Fibroblast of mammary gland (primary cell): ENCODE measurements at regions not wholly inside any gene's neighbourhood (a gene's known extent, or its start where the extent isn't known, plus 50 kb on each side); places are given as distances from the start of the nearest gene placed in this dataset.

ENCODE experiments used
- DNase-seq: peaks from one replicate; pipeline ENCODE4 v3.0.0-alpha.2; 2010; ENCODE audit warnings: low read depth
- H3K4me3 ChIP-seq: 2 replicates; pipeline ENCODE4 v1.5.1; 2011; ENCODE audit warnings: low read depth, mild to moderate bottlenecking, low read length, moderate library complexity; ENCODE audit not compliant: control insufficient read depth
- TF ChIP-seq, protein P1 (sequence below): conservative IDR thresholded peaks from 2 replicates; pipeline ENCODE4 v1.5.1; 2011; ENCODE audit warnings: low read depth, low read length, inconsistent platforms; ENCODE audit not compliant: control insufficient read depth, insufficient read depth

- no peak overlapping the region for H3K4me3 ChIP-seq
- TF ChIP-seq, protein P1, sequence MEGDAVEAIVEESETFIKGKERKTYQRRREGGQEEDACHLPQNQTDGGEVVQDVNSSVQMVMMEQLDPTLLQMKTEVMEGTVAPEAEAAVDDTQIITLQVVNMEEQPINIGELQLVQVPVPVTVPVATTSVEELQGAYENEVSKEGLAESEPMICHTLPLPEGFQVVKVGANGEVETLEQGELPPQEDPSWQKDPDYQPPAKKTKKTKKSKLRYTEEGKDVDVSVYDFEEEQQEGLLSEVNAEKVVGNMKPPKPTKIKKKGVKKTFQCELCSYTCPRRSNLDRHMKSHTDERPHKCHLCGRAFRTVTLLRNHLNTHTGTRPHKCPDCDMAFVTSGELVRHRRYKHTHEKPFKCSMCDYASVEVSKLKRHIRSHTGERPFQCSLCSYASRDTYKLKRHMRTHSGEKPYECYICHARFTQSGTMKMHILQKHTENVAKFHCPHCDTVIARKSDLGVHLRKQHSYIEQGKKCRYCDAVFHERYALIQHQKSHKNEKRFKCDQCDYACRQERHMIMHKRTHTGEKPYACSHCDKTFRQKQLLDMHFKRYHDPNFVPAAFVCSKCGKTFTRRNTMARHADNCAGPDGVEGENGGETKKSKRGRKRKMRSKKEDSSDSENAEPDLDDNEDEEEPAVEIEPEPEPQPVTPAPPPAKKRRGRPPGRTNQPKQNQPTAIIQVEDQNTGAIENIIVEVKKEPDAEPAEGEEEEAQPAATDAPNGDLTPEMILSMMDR, result no peak
- DNase-seq, result no peak
These were observed 236.7 kb upstream of the JADE1 start for GRCh38 chr4:128572778-128573241.

- DNase-seq, result peak; percentile 97
- H3K4me3 ChIP-seq, result no peak overlapping the region
- TF ChIP-seq, protein P1, result no peak
These were observed 237.8 kb upstream of the JADE1 start for GRCh38 chr4:128571747-128572146.

DNA sequence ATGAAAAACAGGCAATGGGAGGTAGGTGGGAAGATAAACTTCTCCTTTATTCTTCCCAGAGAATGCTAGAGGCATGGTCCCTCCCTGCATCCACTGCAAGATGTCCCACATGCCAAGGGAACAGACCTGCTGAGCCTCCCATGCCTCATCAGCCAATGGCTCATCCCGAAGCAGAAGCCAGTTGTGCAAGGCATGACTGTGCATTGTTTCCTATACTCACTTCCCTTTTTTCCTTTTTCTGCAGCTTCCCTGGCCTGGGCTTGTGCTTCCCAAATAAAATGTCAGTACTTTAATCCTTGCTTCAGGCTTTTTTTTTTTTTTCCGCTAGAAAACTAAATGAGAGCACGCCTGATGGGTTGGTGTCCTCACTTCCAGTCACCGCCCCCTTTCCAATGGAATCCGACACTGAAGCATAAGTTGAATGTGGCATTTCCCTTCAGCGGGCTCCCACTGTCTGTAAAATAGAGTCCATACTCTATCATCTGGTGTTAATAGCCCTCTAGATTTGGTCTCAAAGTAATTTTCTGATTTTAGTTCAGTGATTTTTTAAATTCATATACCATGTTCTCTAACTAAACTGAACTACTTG lies 239.0 kb upstream of the JADE1 start:
- peak; percentile 91 for DNase-seq
- peak overlapping the region; percentile 47 for H3K4me3 ChIP-seq
- TF ChIP-seq, protein P1, result no peak

- TF ChIP-seq, protein P1, result no peak
- H3K4me3 ChIP-seq, result no peak overlapping the region
- DNase-seq, result peak; percentile 77
These were observed 242.8 kb upstream of the JADE1 start for GRCh38 chr4:128566693-128567092.

- DNase-seq, result peak; percentile 28
- TF ChIP-seq, protein P1, result peak; percentile 33
- no peak overlapping the region for H3K4me3 ChIP-seq
These were observed 243.8 kb upstream of the JADE1 start for GRCh38 chr4:128565565-128566186.

DNA sequence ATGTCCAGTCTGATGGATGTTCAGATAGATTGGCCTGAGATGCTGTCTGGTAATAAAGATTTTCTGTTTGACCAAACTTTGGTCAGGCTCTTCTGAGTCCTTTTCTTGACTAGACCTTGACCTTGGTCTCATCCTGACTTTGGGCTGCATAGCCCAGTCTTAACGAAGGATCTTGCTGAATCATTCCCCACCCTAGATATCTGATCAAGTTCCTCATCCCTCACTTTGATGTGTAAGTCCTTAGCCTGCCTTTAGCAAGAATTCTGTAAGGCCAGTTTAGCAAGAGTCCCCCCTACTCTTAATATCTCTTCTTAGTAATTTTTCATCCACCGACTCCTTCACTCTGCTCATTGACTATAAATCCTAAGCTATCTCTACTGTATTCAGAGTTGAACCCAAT lies 244.4 kb upstream of the JADE1 start:
- DNase-seq, result no peak
- TF ChIP-seq, protein P1, result no peak
- no peak overlapping the region for H3K4me3 ChIP-seq
